GM06990 (cell line): ENCODE measurements at regions not wholly inside any gene's neighbourhood (a gene's known extent, or its start where the extent isn't known, plus 50 kb on each side); places are given as distances from the start of the nearest gene placed in this dataset.

Source experiments
- DNase-seq: peaks from one replicate; pipeline ENCODE4 v3.0.0-alpha.2; 2011; ENCODE audit not compliant: insufficient read length; ENCODE audit errors: extremely low read depth
- H3K27me3 ChIP-seq: replicated peaks from 2 replicates; pipeline ENCODE4 v1.6.0; 2011; ENCODE audit warnings: low read length; ENCODE audit not compliant: control insufficient read depth, insufficient read depth
- H3K36me3 ChIP-seq: 2 replicates; pipeline ENCODE4 v1.5.1; 2011; ENCODE audit warnings: low read length; ENCODE audit not compliant: control insufficient read depth, insufficient read depth
- H3K4me3 ChIP-seq: replicated peaks from 2 replicates; pipeline ENCODE4 v1.5.1; 2011; ENCODE audit warnings: low read depth, mild to moderate bottlenecking, control low read depth, low read length
- TF ChIP-seq, protein P1 (sequence below): IDR thresholded peaks from 2 replicates; pipeline ENCODE4 v1.5.1; 2011; ENCODE audit warnings: low read length, control low read depth, mild to moderate bottlenecking, inconsistent platforms; ENCODE audit not compliant: insufficient read depth, poor library complexity, severe bottlenecking

DNA sequence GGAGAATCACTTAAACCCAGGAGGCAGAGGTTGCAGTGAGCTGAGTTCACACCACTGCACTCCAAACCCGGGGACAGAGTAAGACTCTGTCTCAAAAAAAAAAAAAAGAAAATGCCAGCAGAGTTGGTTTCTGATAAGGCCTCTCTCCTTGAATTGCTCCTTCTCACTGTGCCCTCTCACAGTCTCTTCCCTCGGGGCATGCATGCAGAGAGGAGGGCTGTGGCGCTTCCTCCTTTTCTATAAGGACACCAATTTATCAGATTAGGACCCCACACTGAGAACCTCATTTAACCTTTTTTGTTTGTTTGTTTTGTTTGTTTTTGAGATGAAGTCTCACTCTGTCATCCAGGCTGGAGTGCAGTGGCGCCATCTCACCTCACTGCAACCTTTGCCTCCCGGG lies 110.5 kb downstream of the ZFP36L2 start:
- TF ChIP-seq, protein P1, sequence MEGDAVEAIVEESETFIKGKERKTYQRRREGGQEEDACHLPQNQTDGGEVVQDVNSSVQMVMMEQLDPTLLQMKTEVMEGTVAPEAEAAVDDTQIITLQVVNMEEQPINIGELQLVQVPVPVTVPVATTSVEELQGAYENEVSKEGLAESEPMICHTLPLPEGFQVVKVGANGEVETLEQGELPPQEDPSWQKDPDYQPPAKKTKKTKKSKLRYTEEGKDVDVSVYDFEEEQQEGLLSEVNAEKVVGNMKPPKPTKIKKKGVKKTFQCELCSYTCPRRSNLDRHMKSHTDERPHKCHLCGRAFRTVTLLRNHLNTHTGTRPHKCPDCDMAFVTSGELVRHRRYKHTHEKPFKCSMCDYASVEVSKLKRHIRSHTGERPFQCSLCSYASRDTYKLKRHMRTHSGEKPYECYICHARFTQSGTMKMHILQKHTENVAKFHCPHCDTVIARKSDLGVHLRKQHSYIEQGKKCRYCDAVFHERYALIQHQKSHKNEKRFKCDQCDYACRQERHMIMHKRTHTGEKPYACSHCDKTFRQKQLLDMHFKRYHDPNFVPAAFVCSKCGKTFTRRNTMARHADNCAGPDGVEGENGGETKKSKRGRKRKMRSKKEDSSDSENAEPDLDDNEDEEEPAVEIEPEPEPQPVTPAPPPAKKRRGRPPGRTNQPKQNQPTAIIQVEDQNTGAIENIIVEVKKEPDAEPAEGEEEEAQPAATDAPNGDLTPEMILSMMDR: no peak

DNA sequence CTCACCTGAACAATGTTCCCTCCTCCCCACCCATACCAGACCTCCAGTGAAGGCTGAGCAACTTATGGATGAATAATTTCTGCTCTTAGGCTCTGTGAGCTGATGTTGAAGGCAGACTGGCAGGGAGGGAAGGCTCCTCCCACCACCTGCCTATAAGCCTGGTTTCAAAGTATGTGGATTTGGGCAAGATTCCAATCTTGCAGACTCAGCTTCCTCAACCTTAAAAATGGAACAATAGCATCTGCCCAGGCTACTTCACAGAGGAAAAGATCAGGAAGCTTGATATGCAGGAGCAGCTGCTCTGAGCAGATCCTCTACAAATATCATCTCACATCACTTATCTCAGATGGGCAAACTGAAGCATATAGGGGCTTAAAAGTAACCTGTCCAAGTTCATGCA lies 112.2 kb downstream of the ZFP36L2 start:
- no peaks in the 10 kb centered on the region for H3K36me3 ChIP-seq
- DNase-seq: no peak
- H3K27me3 ChIP-seq: no peaks in the 10 kb centered on the region
- TF ChIP-seq, protein P1: no peak
- H3K4me3 ChIP-seq: no peak overlapping the region

More for the DNA sequence above, 110.5 kb downstream of the ZFP36L2 start:
- DNase-seq: no peak
- no peak overlapping the region for H3K4me3 ChIP-seq
- H3K27me3 ChIP-seq: no peaks in the 10 kb centered on the region
- H3K36me3 ChIP-seq: no peaks in the 10 kb centered on the region

DNA sequence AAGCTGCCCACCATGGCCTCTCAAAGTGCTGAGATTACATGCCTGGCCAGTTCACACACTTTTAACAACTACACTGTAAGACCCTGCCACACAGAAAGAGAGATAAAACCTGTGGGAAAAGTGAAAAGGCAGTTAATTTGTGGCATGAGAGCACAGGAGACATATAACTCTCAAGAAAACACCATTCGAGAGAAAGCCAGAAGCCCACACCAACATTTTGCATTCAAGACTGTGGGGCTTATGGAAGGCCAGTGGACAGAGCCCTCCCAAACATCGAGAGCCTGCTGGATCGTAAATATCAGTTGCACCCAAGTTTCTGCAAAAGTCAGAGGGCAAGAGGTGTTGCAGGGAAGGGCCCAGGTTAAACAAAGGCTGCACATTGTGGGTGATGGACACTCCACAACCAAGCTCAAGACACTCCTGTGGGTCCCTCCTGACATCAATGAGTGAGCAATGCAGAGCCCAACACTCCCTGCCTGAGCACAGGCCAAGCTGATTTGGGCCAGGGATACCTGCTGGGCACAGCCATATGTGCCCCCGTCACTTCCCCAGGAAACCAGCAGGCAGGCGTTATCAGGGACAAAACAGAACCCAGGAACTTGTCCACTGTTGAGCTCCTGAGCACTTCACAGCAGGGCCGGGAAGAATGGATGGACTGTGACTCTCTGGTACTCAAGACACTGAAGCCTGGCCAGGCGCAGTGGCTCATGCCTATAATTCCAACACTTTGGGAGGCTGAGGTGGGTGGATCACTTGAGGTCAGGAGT lies 114.4 kb downstream of the ZFP36L2 start:
- Histone ChIP-seq H3K36me3 (no peaks in the 10 kb centered on the region), H3K27me3 (no peaks in the 10 kb centered on the region), H3K4me3 (no peak overlapping the region)
- TF ChIP-seq, protein P1: no peak
- no peak for DNase-seq

DNA sequence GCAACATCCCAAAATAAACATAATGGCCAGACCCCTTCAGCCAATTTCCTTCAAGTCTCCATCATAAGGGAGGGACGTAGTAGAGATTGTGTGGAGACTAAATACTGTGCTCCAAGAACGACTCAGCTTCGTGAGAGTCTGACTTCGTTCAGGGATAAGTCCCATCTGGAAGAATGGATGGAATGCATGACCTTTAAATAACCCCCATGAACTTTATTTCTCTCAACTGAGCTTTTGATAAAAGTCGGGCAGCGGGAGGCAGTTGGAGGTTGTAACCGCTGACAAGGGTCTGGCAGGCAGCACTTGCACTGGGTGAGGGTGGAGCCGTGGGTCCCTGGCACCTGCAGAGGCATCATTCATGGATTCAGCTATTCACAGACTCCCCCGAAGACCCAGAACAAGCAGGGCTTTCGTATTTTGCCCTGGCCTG lies 115.9 kb downstream of the ZFP36L2 start:
- no peaks in the 10 kb centered on the region for H3K36me3 ChIP-seq
- TF ChIP-seq, protein P1: no peak
- H3K27me3 ChIP-seq: no peaks in the 10 kb centered on the region
- H3K4me3 ChIP-seq: no peak overlapping the region
- DNase-seq: no peak

DNA sequence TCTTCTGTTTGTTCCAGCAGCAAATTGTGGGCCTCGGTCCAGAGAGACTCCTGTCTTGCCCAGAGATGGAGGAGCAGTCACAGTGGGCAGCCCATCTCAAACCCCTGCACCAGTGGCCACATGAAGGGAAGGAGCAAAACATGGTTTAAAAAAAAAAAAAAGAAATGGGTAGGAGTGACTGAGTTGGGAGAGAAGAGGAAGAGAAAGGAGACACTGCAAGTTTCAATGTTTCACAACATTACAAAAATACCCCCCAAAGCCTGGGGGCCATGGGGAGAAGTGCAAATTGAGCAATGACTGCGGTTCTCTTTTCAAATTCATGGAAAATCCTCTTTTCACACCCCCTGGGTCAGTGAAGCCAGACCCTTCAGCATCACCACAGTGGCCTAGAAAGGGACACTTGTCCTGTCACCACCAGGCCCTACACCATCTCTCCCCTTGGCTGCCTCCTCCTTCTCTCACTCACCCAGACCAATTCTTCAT lies 117.1 kb downstream of the ZFP36L2 start:
- no peak overlapping the region for H3K4me3 ChIP-seq
- no peaks in the 10 kb centered on the region for H3K27me3 ChIP-seq
- no peak for DNase-seq
- TF ChIP-seq, protein P1: no peak
- H3K36me3 ChIP-seq: no peaks in the 10 kb centered on the region

DNA sequence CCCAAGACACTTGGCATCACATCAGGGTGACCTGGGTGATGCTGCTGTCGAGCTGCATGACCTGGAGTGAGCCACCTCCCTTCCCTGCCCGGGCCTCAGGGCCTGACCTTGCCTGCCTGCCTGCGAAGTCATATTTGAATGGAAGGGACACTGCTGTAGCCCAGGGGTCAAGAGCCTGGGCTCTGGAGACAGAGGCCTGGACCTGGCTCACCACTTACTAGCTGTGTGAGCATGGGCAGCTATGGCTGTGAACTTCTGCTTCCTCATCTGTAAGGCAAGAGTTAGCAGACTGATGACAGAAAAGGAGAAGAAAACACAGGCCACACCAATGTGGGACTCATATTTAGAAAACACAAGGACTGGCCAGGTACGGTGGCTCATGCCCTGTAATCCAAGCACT lies 118.7 kb downstream of the ZFP36L2 start:
- Histone ChIP-seq H3K4me3 (no peak overlapping the region), H3K36me3 (no peaks in the 10 kb centered on the region), H3K27me3 (no peaks in the 10 kb centered on the region)
- TF ChIP-seq, protein P1: no peak
- no peak for DNase-seq
